Eye (tissue), 1 donor: ENCODE measurements at regions not wholly inside any gene's neighbourhood (a gene's known extent, or its start where the extent isn't known, plus 50 kb on each side); places are given as distances from the start of the nearest gene placed in this dataset.
"Not testable (repeated sequence)": the region's sequence is repeated elsewhere in the genome, so short reads cannot be mapped to it uniquely, and the experiment has no call there.

ENCODE experiments used
- DNase-seq: peaks from one replicate; pipeline ENCODE4 v3.0.0-alpha.2; 2015

DNA sequence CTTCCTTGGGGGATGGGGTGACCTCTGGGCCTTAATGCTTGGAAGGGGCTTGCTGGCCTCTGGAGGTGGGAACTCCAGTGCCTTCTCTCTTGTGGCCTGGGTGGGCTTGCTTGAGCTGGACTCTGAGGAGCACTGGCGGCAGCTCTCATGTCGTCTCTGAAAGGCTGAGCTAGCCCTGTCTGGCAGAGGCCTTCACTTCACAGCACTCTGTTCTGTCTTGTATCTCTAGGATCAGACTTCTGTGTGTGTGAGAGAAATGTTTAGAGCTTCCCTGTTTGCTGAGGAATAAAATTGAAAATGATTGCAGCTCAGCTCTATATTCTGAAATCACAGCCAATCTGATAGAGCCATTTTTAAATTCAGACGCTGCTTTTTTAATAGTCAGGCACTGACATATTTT, 185.3 kb downstream of the KCNRG start:
- DNase-seq = no peak

- peak; percentile 5 for DNase-seq
Observed at GRCh38 chr13:50200988-50201387, 185.7 kb downstream of the KCNRG start.

DNA sequence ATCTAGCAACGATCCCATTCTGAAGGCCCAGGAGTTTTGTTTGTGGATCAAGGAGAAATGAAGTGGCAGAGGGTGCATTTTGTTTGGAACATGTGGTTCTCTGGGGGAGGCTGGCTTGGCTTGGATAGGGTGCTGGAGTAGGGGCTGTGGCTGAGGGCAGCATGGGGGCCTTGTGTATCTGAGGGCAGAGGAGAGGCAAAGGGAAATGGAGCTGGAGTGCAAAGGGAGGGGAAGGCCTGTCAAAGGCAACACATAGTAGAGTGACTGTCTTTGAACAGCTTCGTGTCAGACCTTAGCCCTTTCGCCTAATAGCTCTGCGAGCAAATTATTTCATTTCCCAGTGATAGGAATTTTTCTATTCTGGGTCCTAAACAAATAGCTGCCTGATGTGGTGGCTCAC, 187.2 kb downstream of the KCNRG start:
- DNase-seq = no peak

- DNase-seq = peak; percentile 10
Observed at GRCh38 chr13:50203256-50203941, 188.2 kb downstream of the KCNRG start.

- DNase-seq = no peak
Observed at GRCh38 chr13:50205581-50205980, 190.3 kb downstream of the KCNRG start.

GRCh38 chr13:50208826-50209335, 193.6 kb downstream of the KCNRG start:
- peak; percentile 83 for DNase-seq

DNA sequence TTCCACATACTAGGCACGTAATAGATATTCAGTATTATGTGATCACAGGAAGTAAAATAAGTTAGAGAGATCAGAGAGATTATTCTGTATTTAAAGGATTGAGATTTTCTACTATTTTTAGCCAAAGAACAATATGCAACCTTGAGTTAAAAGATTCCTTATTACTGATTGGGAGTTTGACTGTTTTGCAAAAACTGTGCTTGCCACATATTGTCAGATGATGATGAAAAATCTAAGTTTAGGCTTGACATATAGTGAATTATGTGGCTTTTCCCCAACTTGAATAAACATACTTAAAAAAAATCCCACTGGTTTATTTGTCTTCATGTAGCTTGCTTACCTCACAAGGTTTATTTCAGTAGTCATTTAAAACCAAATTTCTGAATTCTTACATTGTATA, 194.4 kb downstream of the KCNRG start:
- DNase-seq = no peak

DNA sequence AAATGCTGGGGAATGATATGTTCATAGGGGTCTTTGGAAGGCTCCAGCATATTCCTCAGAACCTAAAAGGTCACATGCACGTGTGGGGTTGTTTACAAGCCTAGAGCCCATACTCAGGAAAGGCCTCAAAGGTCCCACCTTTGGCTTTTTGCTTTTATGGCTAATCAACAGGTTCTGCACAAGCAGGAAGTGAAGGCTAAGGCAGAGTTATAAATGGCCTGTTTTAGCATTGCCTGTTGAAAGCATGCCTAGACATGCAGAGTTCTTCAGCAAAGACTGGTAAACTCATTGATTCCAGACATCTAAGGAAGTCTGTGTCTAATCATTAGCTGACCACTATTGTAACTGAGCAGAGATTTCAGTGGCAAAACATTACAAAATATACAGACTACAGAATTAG, 198.3 kb downstream of the KCNRG start:
- no peak for DNase-seq

GRCh38 chr13:50214514-50214913, 199.3 kb downstream of the KCNRG start:
- no peak for DNase-seq

DNA sequence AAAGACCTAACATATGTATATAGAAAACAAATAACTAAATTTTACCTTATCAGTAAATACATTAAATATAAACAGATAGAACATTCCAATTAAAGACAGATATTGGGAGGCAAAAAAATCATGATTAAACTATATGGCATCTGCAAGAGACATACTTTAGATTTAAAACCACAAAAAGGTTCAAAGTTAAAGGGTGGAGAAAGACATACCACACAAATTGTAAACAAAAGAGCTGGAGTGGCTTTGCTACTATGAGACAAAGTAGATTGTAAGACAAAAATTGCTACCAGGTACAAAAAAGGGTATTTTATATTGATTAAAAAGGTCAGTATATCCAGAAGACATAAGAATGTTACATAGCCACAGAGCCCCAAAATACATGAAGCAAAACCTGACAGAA, 200.2 kb downstream of the KCNRG start:
- no peak for DNase-seq

DNA sequence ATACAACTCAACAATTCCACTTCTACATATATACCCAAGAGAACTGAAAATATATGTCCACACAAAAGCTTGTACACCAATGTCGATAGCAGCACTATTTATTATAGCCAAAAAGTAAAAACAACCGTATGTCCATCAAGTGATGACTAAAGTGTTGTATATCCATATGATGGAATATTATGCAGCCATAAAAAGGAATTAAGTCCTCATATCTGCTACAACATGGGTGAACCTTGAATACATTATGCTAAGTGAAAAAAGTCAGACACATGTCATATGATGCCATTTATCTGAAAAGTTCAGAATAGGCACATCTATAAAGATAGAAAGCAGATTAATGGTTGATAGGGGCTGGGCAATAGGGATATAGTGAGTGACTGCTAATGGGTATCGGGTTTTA, 204.5 kb downstream of the KCNRG start:
- no peak for DNase-seq

DNA sequence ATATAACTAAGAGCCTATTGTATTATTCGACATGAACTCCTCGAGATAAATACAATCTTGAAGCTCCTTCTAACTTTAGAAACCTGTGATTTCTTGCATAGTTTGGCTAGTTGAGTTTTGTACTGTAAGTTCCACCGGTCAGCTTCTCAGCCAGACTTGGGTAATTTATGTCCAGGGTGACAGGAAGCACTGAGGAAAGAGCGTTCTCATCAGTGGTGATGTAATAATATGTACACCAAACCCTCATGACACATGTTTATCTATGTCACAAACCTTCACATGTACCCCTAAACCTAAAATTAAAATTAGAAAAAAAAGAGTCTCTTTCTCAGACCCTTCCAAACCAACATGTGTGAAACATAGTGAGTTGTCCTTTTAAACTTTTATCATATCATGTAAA, 205.7 kb downstream of the KCNRG start:
- no peak for DNase-seq

DNA sequence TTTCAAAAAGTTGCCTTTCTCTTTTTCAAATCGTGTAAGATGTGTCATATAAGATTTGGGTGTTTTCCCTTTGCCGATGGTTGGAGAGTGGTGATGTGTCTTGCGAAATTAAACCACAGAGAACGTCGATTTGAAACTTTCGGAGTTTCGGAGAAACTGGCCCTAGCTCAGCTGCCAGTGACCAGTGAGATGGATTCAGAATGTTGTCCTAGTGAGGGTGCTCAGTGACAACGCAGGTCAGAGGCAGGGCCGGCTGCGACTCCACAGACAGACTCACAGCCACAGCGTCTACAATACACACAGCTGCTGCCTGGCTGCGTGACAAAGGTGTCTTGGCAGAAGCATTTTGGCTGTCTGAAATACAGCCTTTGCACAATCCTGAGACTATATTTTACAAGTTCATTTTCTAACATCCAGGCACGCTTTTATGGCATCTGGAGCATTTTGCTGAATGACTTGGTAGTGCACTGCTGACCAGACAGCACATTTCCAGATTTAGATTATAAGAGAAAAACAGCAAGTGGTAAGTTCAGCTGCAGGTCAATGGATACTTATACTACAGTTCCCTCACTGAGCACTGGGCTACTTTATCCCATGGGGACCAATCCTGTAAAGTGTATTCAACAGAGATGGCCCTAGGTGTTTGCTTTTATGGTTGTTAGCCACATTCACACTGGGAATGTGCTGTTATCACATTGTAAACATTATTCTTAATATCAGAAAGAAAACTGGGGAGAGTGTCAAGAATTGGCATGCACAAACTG, 207.5 kb downstream of the KCNRG start:
- DNase-seq = peak; percentile 86

DNA sequence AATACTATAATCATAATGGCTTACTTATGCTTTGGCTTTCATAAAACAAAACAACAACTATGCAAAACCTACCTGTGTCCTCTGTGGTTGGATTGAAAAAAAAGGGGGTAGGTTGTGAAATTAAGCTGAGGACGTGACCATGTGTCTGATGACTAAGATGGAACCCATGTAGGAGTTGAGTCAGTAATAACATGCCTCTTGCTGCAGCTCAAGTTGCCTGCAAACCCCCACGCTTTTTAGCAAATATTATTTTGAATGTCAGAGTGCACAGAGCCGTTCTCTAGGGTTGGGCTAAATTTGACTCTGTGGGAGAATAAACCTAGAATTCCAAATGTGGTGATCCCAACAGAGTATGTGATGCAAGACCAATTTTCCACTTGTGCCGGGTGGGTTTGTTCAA, 209.3 kb downstream of the KCNRG start:
- no peak for DNase-seq

DNA sequence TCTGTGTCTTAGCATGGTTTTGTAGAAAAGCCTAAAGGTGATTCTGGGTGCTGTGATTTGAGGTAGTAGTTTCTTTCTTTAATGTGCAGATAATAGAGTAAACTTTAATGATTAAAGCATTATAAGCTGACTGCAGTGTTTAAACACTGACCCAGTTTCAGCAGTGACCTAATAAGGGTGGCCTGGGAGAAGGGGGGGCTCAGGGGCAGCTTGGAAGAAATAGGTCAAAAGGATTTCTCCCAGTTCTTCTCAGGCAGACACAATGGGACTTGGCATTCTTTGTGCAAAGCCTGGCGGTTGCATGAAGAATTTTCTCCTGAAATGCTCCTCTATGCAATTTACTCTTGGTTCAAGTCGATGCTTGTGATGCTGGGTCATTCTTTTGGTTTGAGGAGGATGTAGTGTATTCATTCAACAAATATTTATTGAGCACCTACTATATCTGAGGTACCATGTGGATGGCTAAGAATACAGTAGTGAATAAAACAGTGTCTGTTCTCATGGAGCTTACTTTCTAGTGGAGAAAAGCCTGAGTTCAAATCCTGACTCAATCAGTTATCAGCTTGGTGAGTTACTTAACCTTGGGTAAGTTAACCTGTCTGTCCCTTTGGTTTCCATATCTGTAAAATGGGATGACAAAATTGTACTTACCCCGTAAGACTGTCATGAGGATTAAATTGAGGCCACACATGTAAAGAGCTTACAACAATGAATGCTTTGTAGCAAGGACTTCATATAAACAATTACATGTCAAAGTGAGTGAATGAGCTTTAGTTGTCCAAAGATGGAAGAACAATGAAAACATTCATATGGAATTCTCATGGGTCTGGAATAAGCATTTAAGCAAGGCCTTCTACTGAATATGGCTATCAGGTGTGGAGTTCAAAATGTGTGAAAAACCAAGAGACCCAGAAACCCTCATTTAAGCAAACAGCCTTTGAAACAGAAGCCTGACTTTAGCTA, 210.2 kb downstream of the KCNRG start:
- peak; percentile 86 for DNase-seq

DNA sequence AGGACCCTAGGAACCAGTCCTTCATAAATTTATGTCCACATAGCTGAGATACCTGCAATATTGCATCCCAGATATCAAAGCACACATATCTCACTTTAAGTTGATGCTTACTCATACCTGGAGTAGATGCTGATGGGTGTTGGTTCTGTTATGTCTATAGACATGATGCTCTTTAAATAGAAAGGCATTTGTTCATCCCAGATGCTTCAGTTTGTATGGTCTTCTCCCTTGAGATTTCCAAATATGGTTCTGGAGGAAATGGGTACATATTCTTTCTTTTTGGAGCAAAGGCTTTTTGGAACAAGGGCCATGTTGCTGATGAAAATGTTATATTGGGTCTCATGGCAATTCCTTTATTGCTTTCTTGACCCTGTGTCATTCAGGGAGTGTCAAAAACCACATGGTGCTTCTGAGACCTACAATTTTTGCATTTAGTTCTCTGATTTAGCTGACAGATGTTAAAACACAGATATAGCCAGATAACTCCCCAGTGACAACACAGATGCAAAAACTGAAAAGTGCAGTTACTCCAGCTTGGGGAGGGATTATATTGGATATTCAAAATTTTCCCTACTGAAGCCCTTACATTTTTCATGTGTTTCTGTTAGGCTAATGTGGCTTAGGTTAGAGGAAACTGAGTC, 211.4 kb downstream of the KCNRG start:
- no peak for DNase-seq

DNA sequence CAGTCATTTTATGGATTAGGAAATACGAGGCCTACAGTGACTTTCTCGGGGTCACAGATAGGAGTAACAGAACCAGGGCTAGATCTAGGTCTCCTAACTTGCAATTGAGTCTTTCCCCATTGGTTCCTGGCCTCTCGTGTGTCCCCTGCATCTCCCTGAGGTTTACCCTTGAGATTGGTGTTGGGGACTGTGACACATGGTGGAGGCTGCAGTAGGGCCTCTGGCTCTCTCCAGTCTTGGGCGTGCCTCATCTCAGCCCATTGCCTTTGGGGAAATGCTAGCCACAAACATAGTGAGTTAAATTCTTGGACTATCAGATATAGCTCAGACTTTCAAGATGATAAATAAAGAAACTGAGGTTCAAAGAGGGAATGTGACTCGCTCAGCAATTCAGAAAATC, 212.1 kb downstream of the KCNRG start:
- DNase-seq = no peak

GRCh38 chr13:50228527-50228926, 213.3 kb downstream of the KCNRG start:
- peak; percentile 86 for DNase-seq

DNA sequence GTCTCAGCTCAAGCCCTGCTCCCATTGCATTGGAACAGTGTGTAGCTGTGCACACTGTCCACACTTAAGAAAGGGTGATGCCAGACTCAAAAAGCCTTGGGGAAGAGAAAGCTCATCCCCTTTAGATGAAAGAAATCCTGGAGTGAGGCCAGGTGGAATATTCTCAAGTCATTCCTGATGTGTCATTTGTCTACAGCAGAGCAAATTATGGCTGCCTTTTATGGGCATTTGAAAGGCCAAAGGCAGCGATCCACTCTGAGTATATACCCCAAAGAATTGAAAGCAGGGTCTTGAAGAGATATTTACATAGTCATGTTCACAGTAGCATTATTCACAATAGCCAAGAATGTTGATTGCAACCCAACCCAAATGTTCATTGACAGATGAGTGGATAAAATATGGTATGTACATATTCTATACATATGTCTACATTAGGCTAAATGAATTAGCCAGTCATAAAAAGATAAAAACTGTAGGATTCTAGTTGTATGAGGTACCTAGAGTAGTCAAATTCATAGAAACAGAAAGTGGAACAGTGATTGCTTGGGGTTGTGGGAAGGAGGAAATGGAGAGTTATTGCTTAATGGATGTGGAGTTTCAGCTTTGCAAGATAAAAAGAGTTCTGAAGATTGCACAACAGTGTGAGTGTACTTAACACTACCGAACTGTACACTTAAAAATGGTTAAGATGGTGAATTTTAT, 214.9 kb downstream of the KCNRG start:
- no peak for DNase-seq

DNA sequence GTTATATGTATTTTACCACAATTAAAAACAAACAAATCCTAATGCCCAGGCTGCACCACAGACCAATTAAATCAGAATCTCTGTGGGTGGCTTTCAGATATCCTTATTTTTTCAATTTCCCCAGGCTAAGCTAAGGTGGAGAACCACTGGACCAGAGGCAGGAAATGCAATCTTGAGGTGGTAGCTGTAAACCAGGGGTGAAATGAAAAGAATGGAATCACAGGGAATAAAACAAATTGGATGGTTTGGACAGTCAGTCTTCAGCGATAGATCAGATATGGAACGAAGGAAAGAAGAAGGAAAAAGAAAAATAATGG, 215.4 kb downstream of the KCNRG start:
- no peak for DNase-seq

DNA sequence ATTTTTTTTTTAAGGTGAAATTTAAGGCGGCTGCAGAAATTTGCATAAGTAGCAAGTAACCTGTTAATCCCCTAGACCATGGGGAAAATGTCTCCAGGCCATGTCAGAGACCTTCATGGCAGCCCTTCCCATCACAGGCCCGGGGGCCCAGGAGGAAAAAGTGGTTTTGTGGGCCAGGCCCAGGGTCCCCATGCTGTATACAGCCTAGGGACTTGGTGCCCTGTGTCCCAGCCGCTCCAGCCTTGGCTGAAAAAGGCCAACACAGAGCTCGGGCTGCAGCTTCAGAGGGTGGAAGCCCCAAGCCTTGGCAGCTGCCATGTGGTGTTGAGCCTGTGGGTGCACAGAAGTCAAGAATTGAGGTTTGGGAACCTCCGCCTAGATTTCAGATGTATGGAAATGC, 218.3 kb downstream of the KCNRG start:
- not testable (repeated sequence) for DNase-seq
